ENCODE measurements at regions not wholly inside any gene's neighbourhood (a gene's known extent, or its start where the extent isn't known, plus 50 kb on each side); places are given as distances from the start of the nearest gene placed in this dataset.
"Not testable (repeated sequence)": the region's sequence is repeated elsewhere in the genome, so short reads cannot be mapped to it uniquely, and the experiment has no call there.

GRCh38 chr5:44987026-44987425 is 178.3 kb downstream of the MRPS30 start:
- no peak overlapping the region for H3K27ac ChIP-seq
- no peaks in the 10 kb centered on the region for H3K4me1 ChIP-seq
- peaks cover 0 to 63% (median 39%) of the 10 kb centered on the region in 12 donors for H3K9me3 ChIP-seq
- no peaks in the 10 kb centered on the region for H3K36me3 ChIP-seq
- DNase-seq (no peak), ATAC-seq (no peak)
- intact Hi-C loops (cut with DNase I), result no loop called here
- H3K27me3 ChIP-seq, result no peaks in the 10 kb centered on the region
- no peak overlapping the region for H3K4me3 ChIP-seq
- TF ChIP-seq POLR2A (IDR thresholded peaks at IDR 0.05) (no peak), CTCF (IDR thresholded peaks at IDR 0.05) (no peak)

GRCh38 chr5:44991693-44992092 is 182.9 kb downstream of the MRPS30 start:
- intact Hi-C loops (cut with DNase I), result no loop called here
- H3K27me3 ChIP-seq, result no peaks in the 10 kb centered on the region
- no peak for TF ChIP-seq CTCF (IDR thresholded peaks at IDR 0.05)
- TF ChIP-seq POLR2A (IDR thresholded peaks at IDR 0.05), result no peak
- no peak overlapping the region for H3K4me3 ChIP-seq
- no peak overlapping the region for H3K27ac ChIP-seq
- H3K9me3 ChIP-seq, result peaks cover 0 to 44% (median 14%) of the 10 kb centered on the region in 12 donors
- 56 to 70% (median 64%) methylated on average over 2 of the region's 2 CpGs for whole genome bisulfite sequencing, 4 donors
- no peaks in the 10 kb centered on the region for H3K36me3 ChIP-seq
- DNase-seq, result no peak
- H3K4me1 ChIP-seq, result no peaks in the 10 kb centered on the region
- no peak for ATAC-seq

- no peaks in the 10 kb centered on the region for H3K27me3 ChIP-seq
- WGBS, 4 donors, result 62 to 92% (median 67%) methylated on average over 1 of the region's 1 CpG
- TF ChIP-seq POLR2A (IDR thresholded peaks at IDR 0.05) (no peak), CTCF (IDR thresholded peaks at IDR 0.05) (no peak)
- DNase-seq (no peak), ATAC-seq (no peak)
- H3K36me3 ChIP-seq, result no peaks in the 10 kb centered on the region
- peaks cover 0 to 36% (median 13%) of the 10 kb centered on the region in 12 donors for H3K9me3 ChIP-seq
- no peak overlapping the region for H3K27ac ChIP-seq
- intact Hi-C loops (cut with DNase I), result no loop called here
- no peaks in the 10 kb centered on the region for H3K4me1 ChIP-seq
- H3K4me3 ChIP-seq, result no peak overlapping the region
These were observed 184.5 kb downstream of the MRPS30 start for GRCh38 chr5:44993286-44993685.

GRCh38 chr5:44997506-44997905 is 188.8 kb downstream of the MRPS30 start:
- H3K4me1 ChIP-seq, result no peaks in the 10 kb centered on the region
- no peaks in the 10 kb centered on the region for H3K27me3 ChIP-seq
- 85 to 97% (median 93%) methylated on average over 1 of the region's 1 CpG for WGBS, 4 donors
- H3K9me3 ChIP-seq, result peaks cover 0 to 5% (median 0%) of the 10 kb centered on the region in 12 donors
- intact Hi-C loops (cut with DNase I), result no loop called here
- H3K36me3 ChIP-seq, result no peaks in the 10 kb centered on the region
- no peak for DNase-seq
- H3K27ac ChIP-seq, result no peak overlapping the region
- no peak for ATAC-seq
- H3K4me3 ChIP-seq, result no peak overlapping the region
- no peak for TF ChIP-seq POLR2A (IDR thresholded peaks at IDR 0.05)
- no peak for TF ChIP-seq CTCF (IDR thresholded peaks at IDR 0.05)

GRCh38 chr5:45007102-45007501 is 198.4 kb downstream of the MRPS30 start:
- WGBS, 4 donors, result 85 to 88% (median 85%) methylated on average over 6 of the region's 6 CpGs

More at GRCh38 chr5:45007102-45007501, 198.4 kb downstream of the MRPS30 start:
- H3K27me3 ChIP-seq; H3K36me3 ChIP-seq; ATAC-seq; H3K9me3 ChIP-seq; H3K4me3 ChIP-seq; DNase-seq; H3K4me1 ChIP-seq; H3K27ac ChIP-seq; intact Hi-C loops (cut with DNase I): not testable (repeated sequence)

Data from heart left ventricle (tissue), 16 donors.